PC-9 (cell line): ENCODE measurements at regions not wholly inside any gene's neighbourhood (a gene's known extent, or its start where the extent isn't known, plus 50 kb on each side); places are given as distances from the start of the nearest gene placed in this dataset.

Experiments used
- EZH2 ChIP-seq: fragments of 200-600 bp; sonication (generic); IDR thresholded peaks from 2 replicates; pipeline ENCODE4 v1.8.0; 2017; ENCODE audit warnings: antibody characterized with exemption, low read depth
- TF ChIP-seq, protein P1 (sequence below): fragments of 200-600 bp; sonication (generic); conservative IDR thresholded peaks from 2 replicates; pipeline ENCODE4 v1.6.1; 2017; ENCODE audit warnings: mixed run types, antibody characterized with exemption, mild to moderate bottlenecking, moderate library complexity

DNA sequence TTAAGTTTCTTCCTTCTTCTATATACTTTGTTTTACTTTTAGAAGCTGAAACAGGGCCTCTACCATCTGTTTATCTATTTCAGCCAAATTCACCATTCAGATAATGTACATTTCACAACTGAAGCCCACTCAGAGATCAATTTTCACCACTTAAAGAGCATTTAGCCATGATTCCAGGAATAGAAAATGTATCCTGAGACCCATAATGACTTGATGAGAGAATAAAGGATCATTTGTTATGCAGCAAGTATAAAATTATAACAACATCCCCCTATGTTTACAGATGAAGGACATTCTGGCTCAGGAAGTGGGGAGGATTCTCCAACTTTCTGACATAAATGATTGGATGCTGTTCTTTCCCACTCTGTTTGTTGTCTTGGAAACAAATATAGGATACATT, 962.1 kb upstream of the EEF2KMT start:
- TF ChIP-seq, protein P1, sequence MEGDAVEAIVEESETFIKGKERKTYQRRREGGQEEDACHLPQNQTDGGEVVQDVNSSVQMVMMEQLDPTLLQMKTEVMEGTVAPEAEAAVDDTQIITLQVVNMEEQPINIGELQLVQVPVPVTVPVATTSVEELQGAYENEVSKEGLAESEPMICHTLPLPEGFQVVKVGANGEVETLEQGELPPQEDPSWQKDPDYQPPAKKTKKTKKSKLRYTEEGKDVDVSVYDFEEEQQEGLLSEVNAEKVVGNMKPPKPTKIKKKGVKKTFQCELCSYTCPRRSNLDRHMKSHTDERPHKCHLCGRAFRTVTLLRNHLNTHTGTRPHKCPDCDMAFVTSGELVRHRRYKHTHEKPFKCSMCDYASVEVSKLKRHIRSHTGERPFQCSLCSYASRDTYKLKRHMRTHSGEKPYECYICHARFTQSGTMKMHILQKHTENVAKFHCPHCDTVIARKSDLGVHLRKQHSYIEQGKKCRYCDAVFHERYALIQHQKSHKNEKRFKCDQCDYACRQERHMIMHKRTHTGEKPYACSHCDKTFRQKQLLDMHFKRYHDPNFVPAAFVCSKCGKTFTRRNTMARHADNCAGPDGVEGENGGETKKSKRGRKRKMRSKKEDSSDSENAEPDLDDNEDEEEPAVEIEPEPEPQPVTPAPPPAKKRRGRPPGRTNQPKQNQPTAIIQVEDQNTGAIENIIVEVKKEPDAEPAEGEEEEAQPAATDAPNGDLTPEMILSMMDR = no peak
- TF ChIP-seq EZH2 = no peak
